HG03520 (cell line): ENCODE measurements at regions not wholly inside any gene's neighbourhood (a gene's known extent, or its start where the extent isn't known, plus 50 kb on each side); places are given as distances from the start of the nearest gene placed in this dataset.
"Not testable (repeated sequence)": the region's sequence is repeated elsewhere in the genome, so short reads cannot be mapped to it uniquely, and the experiment has no call there.

Experiments
- ATAC-seq: cut with Tn5 transposase; IDR thresholded peaks from one replicate; pipeline ENCODE4 v1.9.1; 2021; ENCODE audit warnings: mild to moderate bottlenecking, moderate library complexity; ENCODE audit not compliant: unreplicated experiment

- no peak for ATAC-seq
Observed at GRCh38 chr7:127530148-127530547, 55.2 kb downstream of the GCC1 start.

GRCh38 chr7:127527561-127527960 lies 57.8 kb downstream of the GCC1 start:
- no peak for ATAC-seq

GRCh38 chr7:127525866-127526480 lies 59.4 kb downstream of the GCC1 start:
- no peak for ATAC-seq

GRCh38 chr7:127516320-127516719 lies 69.1 kb downstream of the GCC1 start:
- no peak for ATAC-seq

- ATAC-seq, result no peak
Observed at GRCh38 chr7:127514499-127514898, 70.9 kb downstream of the GCC1 start.

GRCh38 chr7:127513311-127513710 lies 72.1 kb downstream of the GCC1 start:
- ATAC-seq, result no peak

GRCh38 chr7:127512663-127513062 lies 72.7 kb downstream of the GCC1 start:
- no peak for ATAC-seq

GRCh38 chr7:127504715-127505114 lies 80.7 kb downstream of the GCC1 start:
- ATAC-seq, result no peak

GRCh38 chr7:127501817-127502216 lies 83.6 kb downstream of the GCC1 start:
- no peak for ATAC-seq

- ATAC-seq, result no peak
Observed at GRCh38 chr7:127487381-127487780, 94.9 kb upstream of the ZNF800 start.

- ATAC-seq, result peak; percentile 61
Observed at GRCh38 chr7:127486654-127487053, 94.1 kb upstream of the ZNF800 start.

GRCh38 chr7:127485482-127485881 lies 93.0 kb upstream of the ZNF800 start:
- ATAC-seq, result no peak

GRCh38 chr7:127484954-127485353 lies 92.4 kb upstream of the ZNF800 start:
- ATAC-seq, result no peak

GRCh38 chr7:127478461-127478860 lies 86.0 kb upstream of the ZNF800 start:
- ATAC-seq, result no peak

- ATAC-seq, result no peak
Observed at GRCh38 chr7:127478024-127478355, 85.5 kb upstream of the ZNF800 start.

GRCh38 chr7:127477295-127478023 lies 85.0 kb upstream of the ZNF800 start:
- ATAC-seq, result no peak

- ATAC-seq, result no peak
Observed at GRCh38 chr7:127476618-127477017, 84.1 kb upstream of the ZNF800 start.

- no peak for ATAC-seq
Observed at GRCh38 chr7:127474457-127474856, 81.9 kb upstream of the ZNF800 start.

- no peak for ATAC-seq
Observed at GRCh38 chr7:127473409-127473808, 80.9 kb upstream of the ZNF800 start.

GRCh38 chr7:127460077-127460476 lies 67.6 kb upstream of the ZNF800 start:
- ATAC-seq, result no peak

GRCh38 chr7:127451258-127451657 lies 58.8 kb upstream of the ZNF800 start:
- not testable (repeated sequence) for ATAC-seq

- ATAC-seq, result no peak
Observed at GRCh38 chr7:127448566-127448965, 56.1 kb upstream of the ZNF800 start.
